Esophagus squamous epithelium (tissue), 4 donors: ENCODE measurements at regions not wholly inside any gene's neighbourhood (a gene's known extent, or its start where the extent isn't known, plus 50 kb on each side); places are given as distances from the start of the nearest gene placed in this dataset.

Experiments
- CTCF ChIP-seq, 6 experiments: fragments of 450-650 bp in 4 of 6; fragments of 200-600 bp in 2 of 6; sonication (generic) in 2 of 6; IDR thresholded peaks; one replicate each; pipeline ENCODE4 v1.5.1; 2016 to 2019; ENCODE audit warnings: antibody characterized with exemption in 6 of 6, mild to moderate bottlenecking in 4 of 6, moderate library complexity in 4 of 6
- POLR2A ChIP-seq, 4 donors: fragments of 450-650 bp; IDR thresholded peaks; one replicate each; pipeline ENCODE4 v1.6.1; 2017; ENCODE audit warnings: antibody characterized with exemption in 4 of 4, mild to moderate bottlenecking in 4 of 4, moderate library complexity in 3 of 4

- TF ChIP-seq POLR2A (IDR thresholded peaks at IDR 0.05) (no peak), CTCF (IDR thresholded peaks at IDR 0.05) (no peak)
These were observed 57.2 kb upstream of the MAX start for GRCh38 chr14:65159281-65160062.
